SK-N-MC (cell line): ENCODE measurements at regions not wholly inside any gene's neighbourhood (a gene's known extent, or its start where the extent isn't known, plus 50 kb on each side); places are given as distances from the start of the nearest gene placed in this dataset.

Experiments used
- EZH2 ChIP-seq: fragments of 200-600 bp; sonication (generic); IDR thresholded peaks from one replicate; pipeline ENCODE4 v1.6.1; 2017; ENCODE audit warnings: antibody characterized with exemption
- FOXP2 ChIP-seq: optimal IDR thresholded peaks from 2 replicates; pipeline ENCODE3; 2011; ENCODE audit warnings: mild to moderate bottlenecking, moderate library complexity; ENCODE audit not compliant: insufficient read depth; ENCODE audit errors: extremely low read length, control extremely low read depth
- POLR2AphosphoS5 ChIP-seq: IDR thresholded peaks from 2 replicates; pipeline ENCODE4 v1.6.1; 2012; ENCODE audit warnings: mild to moderate bottlenecking, low read depth, low read length, borderline replicate concordance

GRCh38 chr2:134140251-134140661, 113.6 kb upstream of the MGAT5 start:
- TF ChIP-seq POLR2AphosphoS5 (no peak), EZH2 (no peak), FOXP2 (no peak)
